Endothelial cell of hepatic sinusoid (primary cell): ENCODE measurements at regions not wholly inside any gene's neighbourhood (a gene's known extent, or its start where the extent isn't known, plus 50 kb on each side); places are given as distances from the start of the nearest gene placed in this dataset.

ENCODE experiments used
- in situ Hi-C: cut with HindIII; loops from 2 replicates; pipeline ENCODE4 v1.10.0; 2017; ENCODE audit warnings: low sequenced_read_pairs

- in situ Hi-C loops = no loop called here
Measured at GRCh38 chr5:98458004-98458403, 315.5 kb upstream of the RGMB start.

GRCh38 chr5:98458726-98459125 lies 314.7 kb upstream of the RGMB start:
- in situ Hi-C loops = no loop called here

- in situ Hi-C loops = no loop called here
Measured at GRCh38 chr5:98460536-98460935, 312.9 kb upstream of the RGMB start.

- in situ Hi-C loops = no loop called here
Measured at GRCh38 chr5:98461485-98461884, 312.0 kb upstream of the RGMB start.

GRCh38 chr5:98463222-98463621 lies 310.2 kb upstream of the RGMB start:
- in situ Hi-C loops = no loop called here

- in situ Hi-C loops = no loop called here
Measured at GRCh38 chr5:98463676-98464075, 309.8 kb upstream of the RGMB start.

GRCh38 chr5:98464737-98465330 lies 308.6 kb upstream of the RGMB start:
- in situ Hi-C loops = no loop called here

- in situ Hi-C loops = no loop called here
Measured at GRCh38 chr5:98468188-98468869, 305.1 kb upstream of the RGMB start.

GRCh38 chr5:98470747-98471146 lies 302.7 kb upstream of the RGMB start:
- in situ Hi-C loops = no loop called here

- in situ Hi-C loops = no loop called here
Measured at GRCh38 chr5:98471458-98471857, 302.0 kb upstream of the RGMB start.

GRCh38 chr5:98474216-98474615 lies 299.2 kb upstream of the RGMB start:
- in situ Hi-C loops = no loop called here

- in situ Hi-C loops = no loop called here
Measured at GRCh38 chr5:98474782-98475181, 298.7 kb upstream of the RGMB start.

- in situ Hi-C loops = no loop called here
Measured at GRCh38 chr5:98482321-98483300, 290.9 kb upstream of the RGMB start.

- in situ Hi-C loops = no loop called here
Measured at GRCh38 chr5:98483301-98483685, 290.2 kb upstream of the RGMB start.

- in situ Hi-C loops = no loop called here
Measured at GRCh38 chr5:98489021-98489420, 284.4 kb upstream of the RGMB start.

- in situ Hi-C loops = no loop called here
Measured at GRCh38 chr5:98490348-98490747, 283.1 kb upstream of the RGMB start.

- in situ Hi-C loops = no loop called here
Measured at GRCh38 chr5:98492258-98492657, 281.2 kb upstream of the RGMB start.

GRCh38 chr5:98497418-98497817 lies 276.0 kb upstream of the RGMB start:
- in situ Hi-C loops = no loop called here

GRCh38 chr5:98498028-98498427 lies 275.4 kb upstream of the RGMB start:
- in situ Hi-C loops = no loop called here

GRCh38 chr5:98499892-98500291 lies 273.6 kb upstream of the RGMB start:
- in situ Hi-C loops = no loop called here

- in situ Hi-C loops = no loop called here
Measured at GRCh38 chr5:98500811-98501210, 272.7 kb upstream of the RGMB start.

GRCh38 chr5:98503616-98504015 lies 269.8 kb upstream of the RGMB start:
- in situ Hi-C loops = no loop called here
